Activated CD4-positive, alpha-beta T cell treated with anti-CD3 and anti-CD28 coated beads for 36 hours (primary cell): ENCODE measurements at regions not wholly inside any gene's neighbourhood (a gene's known extent, or its start where the extent isn't known, plus 50 kb on each side); places are given as distances from the start of the nearest gene placed in this dataset.
"Not testable (repeated sequence)": the region's sequence is repeated elsewhere in the genome, so short reads cannot be mapped to it uniquely, and the experiment has no call there.

Source experiments
- ATAC-seq: fragments of 200-7000 bp; cut with Tn5 transposase; one replicate; pipeline ENCODE4 v1.10.0; 2021; ENCODE audit warnings: mild to moderate bottlenecking, moderate library complexity
- CTCF ChIA-PET: fragments of 350-600 bp; sonication (Branson Sonifier 250); formaldehyde crosslinking; loops from one replicate; lab custom pipeline; 2021; ENCODE audit warnings: antibody characterized with exemption; lab: Charles Lee
- POLR2A ChIA-PET: fragments of 350-600 bp; sonication (Branson Sonifier 250); formaldehyde crosslinking; loops from one replicate; lab custom pipeline; 2021; ENCODE audit warnings: antibody characterized with exemption, inconsistent platforms; lab: Charles Lee
- DNase-seq: peaks from one replicate; pipeline ENCODE4 v3.0.0-alpha.2; 2020
- H3K27ac Mint-ChIP-seq: one replicate; pipeline ENCODE4 v1.8.0; 2021; ENCODE audit warnings: mixed read lengths
- H3K27me3 Mint-ChIP-seq: one replicate; pipeline ENCODE4 v1.8.0; 2021; ENCODE audit warnings: mixed read lengths
- H3K36me3 Mint-ChIP-seq: one replicate; pipeline ENCODE4 v1.8.0; 2021; ENCODE audit warnings: low read depth, mixed read lengths
- H3K4me1 Mint-ChIP-seq: one replicate; pipeline ENCODE4 v1.8.0; 2021; ENCODE audit warnings: mixed read lengths
- H3K4me3 Mint-ChIP-seq: one replicate; pipeline ENCODE4 v1.8.0; 2021; ENCODE audit warnings: mild to moderate bottlenecking, moderate library complexity, mixed read lengths
- H3K9me3 Mint-ChIP-seq: one replicate; pipeline ENCODE4 v1.8.0; 2021; ENCODE audit warnings: low read depth, mixed read lengths
- intact Hi-C, 2 experiments: fragments of 100-400 bp; cut with DNase I in 1 of 2; cut with micrococcal nuclease in 1 of 2; formaldehyde crosslinking; loops; one replicate each; pipeline versions ENCODE4 v1.14.2 to v1.15.1; 2022 to 2024; cut with DNase I, micrococcal nuclease

DNA sequence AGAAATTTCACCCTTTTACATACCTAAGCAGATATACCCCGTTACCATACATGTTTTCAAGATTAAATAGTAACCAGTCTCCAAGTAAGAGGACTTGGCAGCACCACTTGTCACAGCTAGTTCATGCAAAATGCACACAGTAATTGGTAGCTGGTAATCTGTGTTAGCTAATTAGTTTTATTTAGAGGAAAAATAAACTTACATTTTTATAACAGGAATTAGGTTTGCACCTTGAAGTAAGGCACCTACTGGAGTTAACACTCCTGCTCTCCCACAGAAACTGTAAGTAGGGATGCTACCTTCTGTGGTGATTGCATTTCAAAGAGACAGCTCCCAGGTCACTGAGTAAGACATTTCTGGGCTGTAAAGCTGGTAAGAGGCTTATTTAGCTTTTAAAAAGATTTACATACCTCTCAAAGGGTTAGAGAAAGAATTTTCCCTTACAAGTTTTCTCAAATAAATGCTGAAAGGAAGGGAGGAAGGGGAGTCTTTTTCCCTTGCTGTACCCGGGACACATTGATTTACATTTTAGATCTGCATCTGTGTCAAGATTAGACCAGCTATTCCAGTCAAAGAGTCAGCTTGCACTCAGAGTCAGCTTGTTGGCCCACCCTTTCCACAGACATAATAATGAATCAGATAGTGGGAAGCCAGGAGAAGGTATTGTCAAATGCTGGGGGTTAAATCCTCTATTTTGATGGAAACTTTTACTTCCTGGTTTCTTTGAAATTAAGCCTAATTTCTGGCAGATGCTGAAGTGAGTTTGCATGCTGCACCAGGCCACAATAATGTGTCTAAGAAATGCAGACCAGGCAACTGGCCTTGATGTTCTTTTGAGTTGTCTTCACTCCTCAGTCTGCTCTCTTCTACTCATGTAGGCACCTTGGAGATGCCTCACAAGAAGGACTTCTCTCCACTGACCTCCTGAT, 77.6 kb upstream of the CHD2 start:
- ATAC-seq: no peak
- Mint-ChIP-seq H3K27me3 (no peaks in the 10 kb centered on the region), H3K9me3 (no peaks in the 10 kb centered on the region), H3K4me3 (peak overlapping the region; percentile 61), H3K27ac (peak overlapping the region; percentile 93), H3K4me1 (peaks cover 66% of the 10 kb centered on the region), H3K36me3 (no peaks in the 10 kb centered on the region)
- POLR2A ChIA-PET: interaction anchor here (0.6 to 2.5 kb wide), 12 partner anchors 7 to 177 kb away, joined by 3 to 26 read pairs (median 5); partner anchors contain the start of gene CHD2
- CTCF ChIA-PET: interaction anchor here (0.5 to 5.8 kb wide), 15 partner anchors 9 to 116 kb away, joined by 3 to 59 read pairs (median 4); no protein-coding TSS in a partner anchor
- DNase-seq: no peak
- intact Hi-C loops: no loop called here

DNA sequence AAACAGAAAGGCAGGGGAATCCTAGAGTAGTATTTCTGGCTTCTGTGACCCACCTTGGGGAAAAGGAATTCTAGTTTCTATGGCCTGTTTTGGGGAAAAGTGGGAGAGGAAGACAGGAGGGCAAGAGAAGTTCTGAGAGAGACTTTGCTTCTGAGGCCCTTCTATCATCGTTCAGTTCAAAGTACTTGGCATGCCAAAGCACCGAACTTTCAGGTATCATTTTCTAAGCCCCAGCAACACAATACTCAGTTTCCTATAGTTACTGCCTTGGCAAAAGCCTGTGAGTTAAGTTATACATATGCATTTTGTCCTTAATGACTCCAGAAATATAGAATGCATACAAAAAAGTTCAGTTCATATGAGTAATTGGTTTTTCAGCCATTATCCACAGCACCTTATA, 74.1 kb upstream of the CHD2 start:
- peaks cover 49% of the 10 kb centered on the region for H3K4me1 Mint-ChIP-seq
- DNase-seq: no peak
- peak overlapping the region; percentile 0 for H3K27ac Mint-ChIP-seq
- no peaks in the 10 kb centered on the region for H3K9me3 Mint-ChIP-seq
- CTCF ChIA-PET: no interaction called here
- H3K36me3 Mint-ChIP-seq: no peaks in the 10 kb centered on the region
- POLR2A ChIA-PET: no interaction called here
- no peaks in the 10 kb centered on the region for H3K27me3 Mint-ChIP-seq
- no peak overlapping the region for H3K4me3 Mint-ChIP-seq
- no peak for ATAC-seq
- intact Hi-C loops: no loop called here

DNA sequence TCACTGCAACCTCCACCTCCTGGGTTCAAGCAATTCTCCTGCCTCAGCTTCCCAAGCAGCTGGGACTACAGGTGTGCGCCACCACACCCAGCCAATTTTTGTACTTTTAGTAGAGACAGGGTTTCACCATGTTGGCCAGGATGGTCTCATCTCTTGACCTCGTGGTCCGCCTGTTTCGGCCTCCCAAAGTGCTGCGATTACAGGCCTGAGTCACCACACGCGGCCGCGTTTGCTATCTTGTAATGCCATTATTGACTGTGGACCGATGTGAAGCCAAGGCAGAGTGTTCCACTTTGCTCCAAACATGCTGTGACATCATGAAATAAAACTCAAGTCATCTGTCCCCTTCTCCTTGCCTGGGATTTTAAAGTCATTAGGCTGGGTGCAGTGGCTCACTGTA, 72.1 kb upstream of the CHD2 start:
- H3K9me3 Mint-ChIP-seq, DNase-seq, H3K27ac Mint-ChIP-seq, intact Hi-C loops, H3K4me3 Mint-ChIP-seq, CTCF ChIA-PET, H3K36me3 Mint-ChIP-seq, ATAC-seq, H3K27me3 Mint-ChIP-seq, POLR2A ChIA-PET: not testable (repeated sequence)
- H3K4me1 Mint-ChIP-seq: peaks cover 50% of the 10 kb centered on the region

DNA sequence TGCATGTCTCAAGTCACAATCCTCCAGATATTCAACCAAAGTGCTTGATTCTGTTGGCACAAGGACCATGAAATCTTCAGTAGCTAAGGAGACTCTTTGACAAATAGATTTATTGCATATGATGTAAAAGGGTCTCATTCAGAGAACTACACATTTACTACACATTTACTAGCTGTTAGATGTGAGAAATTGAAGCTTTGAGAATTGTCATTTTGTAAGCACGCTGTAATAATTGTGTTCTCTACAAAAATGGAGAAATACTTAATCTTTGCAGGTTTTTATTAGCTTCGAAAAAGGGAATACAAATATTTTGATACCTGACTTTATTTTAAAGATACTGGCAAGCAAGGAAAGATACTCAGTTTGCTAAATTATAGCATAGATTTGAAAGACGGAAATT, 70.2 kb upstream of the CHD2 start:
- Mint-ChIP-seq H3K4me3 (no peak overlapping the region), H3K4me1 (peaks cover 63% of the 10 kb centered on the region)
- intact Hi-C loops: no loop called here

DNA sequence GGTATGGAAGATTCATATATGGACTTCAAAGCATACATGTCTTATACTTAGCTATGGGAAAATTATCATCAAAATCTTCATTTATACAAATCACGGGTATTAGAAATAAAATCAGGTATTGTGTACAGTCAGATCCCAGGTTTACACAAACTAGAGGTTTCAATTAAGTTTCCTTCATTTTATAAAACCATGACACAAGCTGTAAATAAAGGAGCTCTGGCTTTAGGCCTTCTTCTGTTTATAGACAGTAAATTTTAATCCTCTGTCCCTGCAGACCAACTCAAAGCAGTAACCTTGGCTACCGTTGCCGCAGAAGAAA, 68.8 kb upstream of the CHD2 start:
- Mint-ChIP-seq H3K4me1 (peaks cover 58% of the 10 kb centered on the region), H3K27me3 (no peaks in the 10 kb centered on the region), H3K4me3 (peak overlapping the region; percentile 65), H3K9me3 (no peaks in the 10 kb centered on the region), H3K36me3 (peaks cover 3% of the 10 kb centered on the region), H3K27ac (peak overlapping the region; percentile 96)
- ChIA-PET POLR2A (interaction anchor here (1.0 to 4.1 kb wide), 12 partner anchors 9 to 1399 kb away, joined by 4 to 52 read pairs (median 9); partner anchors contain the start of gene CHD2), CTCF (interaction anchor here (0.7 to 6.5 kb wide), 18 partner anchors 10 to 1400 kb away, joined by 3 to 59 read pairs (median 5); partner anchors contain the start of genes CHD2 and MCTP2)
- DNase-seq (no peak), ATAC-seq (no peak)
- intact Hi-C loops: loop anchor here (1.0 kb wide), 11 partner anchors 10 to 206 kb away; partner anchors contain the start of gene CHD2 (in 1 of the 2)

More for the DNA sequence above, 70.2 kb upstream of the CHD2 start:
- Mint-ChIP-seq H3K36me3 (peaks cover 3% of the 10 kb centered on the region), H3K9me3 (no peaks in the 10 kb centered on the region), H3K27ac (peak overlapping the region; percentile 82), H3K27me3 (no peaks in the 10 kb centered on the region)
- ATAC-seq: no peak
- no peak for DNase-seq
- CTCF ChIA-PET: interaction anchor here (1.0 to 6.5 kb wide), 9 partner anchors 9 to 200 kb away, joined by 3 to 59 read pairs (median 6); partner anchors contain the start of gene CHD2
- POLR2A ChIA-PET: interaction anchor here (0.6 to 4.1 kb wide), 5 partner anchors 8 to 55 kb away, joined by 3 to 52 read pairs (median 4); no protein-coding TSS in a partner anchor

DNA sequence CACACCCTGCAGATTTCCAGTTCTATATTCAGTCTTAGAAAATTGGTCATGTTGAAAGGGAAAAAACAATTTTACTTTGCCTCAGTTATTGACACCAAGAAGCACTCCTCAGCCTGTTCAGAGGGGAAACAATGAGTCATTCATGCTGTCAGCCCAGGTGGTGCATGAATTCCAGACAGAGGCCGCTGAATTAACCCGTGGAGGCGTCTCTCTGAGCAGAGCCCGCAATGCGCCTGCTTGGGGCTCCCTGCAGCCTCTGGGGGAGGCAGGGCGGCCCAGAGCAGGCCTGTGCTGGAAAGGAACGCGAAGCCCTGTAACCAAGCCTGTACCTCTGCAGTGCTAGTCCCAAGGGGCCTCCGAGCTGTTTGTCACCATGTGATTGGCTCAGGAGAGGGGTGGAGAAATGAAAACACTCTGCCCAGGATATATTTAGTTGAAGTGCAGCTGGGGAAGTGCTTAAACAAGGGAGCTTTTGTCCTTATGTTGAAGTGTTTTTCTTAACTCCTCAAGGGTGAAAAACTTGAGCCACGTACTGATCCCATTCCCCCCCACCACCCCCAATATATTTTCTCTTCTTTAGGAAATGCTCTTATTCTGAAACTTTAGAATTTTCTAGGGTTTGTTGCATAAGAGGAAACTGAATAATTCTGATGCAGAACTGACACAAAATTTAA, 68.3 kb upstream of the CHD2 start:
- Mint-ChIP-seq H3K4me3 (peak overlapping the region; percentile 65), H3K9me3 (no peaks in the 10 kb centered on the region), H3K27me3 (no peaks in the 10 kb centered on the region), H3K4me1 (peaks cover 58% of the 10 kb centered on the region), H3K27ac (peak overlapping the region; percentile 96), H3K36me3 (peaks cover 3% of the 10 kb centered on the region)
- intact Hi-C loops: loop anchor here (1.0 kb wide), 12 partner anchors 10 to 206 kb away; partner anchors contain the start of gene CHD2 (in 1 of the 2)
- ChIA-PET POLR2A (interaction anchor here (0.6 to 4.1 kb wide), 22 partner anchors 10 to 1398 kb away, joined by 3 to 52 read pairs (median 6); partner anchors contain the start of gene CHD2), CTCF (interaction anchor here (0.7 to 6.5 kb wide), 20 partner anchors 11 to 1399 kb away, joined by 3 to 59 read pairs (median 5); partner anchors contain the start of genes CHD2 and MCTP2)
- DNase-seq: peak; percentile 96
- peak; percentile 95 for ATAC-seq

DNA sequence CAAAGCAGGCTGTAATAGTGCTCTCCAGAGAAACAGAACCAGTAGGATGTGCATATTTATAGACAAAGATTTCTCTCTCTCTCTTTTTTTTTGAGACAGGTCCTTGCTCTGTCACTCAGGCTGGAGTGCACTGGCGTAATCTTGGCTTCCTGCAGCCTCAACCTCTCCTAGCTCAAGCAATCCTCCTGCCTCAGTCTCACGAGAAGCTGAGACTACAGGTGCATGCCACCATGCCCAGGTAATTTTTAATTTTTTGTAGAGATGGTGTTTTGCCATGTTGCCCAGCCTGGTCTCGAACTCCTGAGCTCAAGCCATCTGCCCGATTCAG, 67.1 kb upstream of the CHD2 start:
- H3K9me3 Mint-ChIP-seq: no peaks in the 10 kb centered on the region
- H3K36me3 Mint-ChIP-seq: peaks cover 3% of the 10 kb centered on the region
- intact Hi-C loops: no loop called here
- peak overlapping the region; percentile 65 for H3K4me3 Mint-ChIP-seq
- peaks cover 63% of the 10 kb centered on the region for H3K4me1 Mint-ChIP-seq
- ChIA-PET CTCF (interaction anchor here (0.6 to 6.5 kb wide), 6 partner anchors 10 to 1127 kb away, joined by 3 to 59 read pairs (median 5); no protein-coding TSS in a partner anchor), POLR2A (interaction anchor here (1.4 to 4.1 kb wide), 6 partner anchors 11 to 52 kb away, joined by 6 to 52 read pairs (median 16); no protein-coding TSS in a partner anchor)
- no peaks in the 10 kb centered on the region for H3K27me3 Mint-ChIP-seq
- ATAC-seq (no peak), DNase-seq (peak; percentile 46)
- peak overlapping the region; percentile 96 for H3K27ac Mint-ChIP-seq

DNA sequence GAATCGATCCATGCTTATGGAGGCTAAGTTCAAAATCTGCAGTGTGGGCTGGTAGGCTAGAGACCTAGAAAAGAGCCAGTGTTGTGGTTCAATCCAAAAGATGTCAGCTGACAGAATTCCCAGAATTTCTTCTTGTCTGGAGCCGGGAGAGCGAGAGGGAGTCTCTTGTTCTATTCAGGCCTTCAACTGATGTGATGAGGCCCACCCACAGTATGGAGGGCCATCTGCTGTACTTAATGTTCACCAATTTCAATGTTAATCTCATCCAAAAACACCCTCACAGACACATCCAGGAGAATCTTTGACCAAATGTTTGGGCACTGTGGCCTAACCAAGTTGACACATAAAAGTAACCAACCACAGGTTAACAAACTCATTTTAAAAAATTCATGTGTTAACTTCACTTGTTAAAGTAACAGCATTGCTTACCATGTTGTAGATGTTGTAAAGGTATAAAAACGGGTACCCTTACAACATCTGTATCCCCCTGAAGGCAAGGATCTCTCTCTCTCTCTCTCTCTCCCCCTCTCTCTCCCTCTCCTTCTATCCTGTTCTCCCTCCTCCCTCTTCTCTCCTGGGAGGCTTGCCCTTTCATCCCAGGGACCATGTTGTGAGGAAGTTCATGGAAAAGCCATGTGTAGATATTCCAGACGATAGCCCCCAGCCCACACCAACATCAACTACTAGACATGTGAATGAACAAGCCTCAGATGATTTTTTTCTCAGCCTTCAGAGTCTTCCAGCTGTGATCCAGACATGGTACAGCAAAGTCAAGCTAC, 66.4 kb upstream of the CHD2 start:
- no peaks in the 10 kb centered on the region for H3K27me3 Mint-ChIP-seq
- DNase-seq: no peak
- H3K36me3 Mint-ChIP-seq: peaks cover 3% of the 10 kb centered on the region
- POLR2A ChIA-PET: interaction anchor here (0.7 to 4.1 kb wide), 4 partner anchors 15 to 51 kb away, joined by 5 to 52 read pairs (median 16); no protein-coding TSS in a partner anchor
- intact Hi-C loops: no loop called here
- H3K4me1 Mint-ChIP-seq: peaks cover 69% of the 10 kb centered on the region
- CTCF ChIA-PET: interaction anchor here (0.6 to 6.5 kb wide), 9 partner anchors 9 to 1127 kb away, joined by 3 to 59 read pairs (median 3); no protein-coding TSS in a partner anchor
- no peaks in the 10 kb centered on the region for H3K9me3 Mint-ChIP-seq
- ATAC-seq: no peak
- H3K4me3 Mint-ChIP-seq: peak overlapping the region; percentile 65
- peak overlapping the region; percentile 96 for H3K27ac Mint-ChIP-seq

DNA sequence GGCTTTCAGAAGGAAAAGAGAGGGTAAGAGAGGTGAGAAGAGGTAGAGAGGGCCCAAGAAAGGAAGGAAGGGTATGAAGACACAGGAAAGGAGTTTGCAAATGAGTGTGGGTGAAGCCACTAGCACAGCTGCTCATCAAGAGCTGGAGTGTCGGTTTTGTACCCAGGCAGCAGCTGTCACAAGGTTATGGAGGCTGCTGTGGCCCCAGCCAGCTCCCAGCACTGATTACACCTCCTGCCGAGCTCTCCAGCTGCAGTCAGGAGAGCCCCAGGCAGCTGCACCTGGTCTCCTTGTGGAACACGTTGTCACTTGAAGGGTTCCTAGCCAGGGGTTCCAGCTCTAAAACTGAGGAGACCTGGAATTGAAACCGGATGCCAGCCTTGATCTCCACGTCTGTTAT, 60.4 kb upstream of the CHD2 start:
- no peaks in the 10 kb centered on the region for H3K27me3 Mint-ChIP-seq
- H3K36me3 Mint-ChIP-seq: no peaks in the 10 kb centered on the region
- intact Hi-C loops: loop anchor here in 1 of 2 experiments (10.0 kb wide), 1 partner anchor 985 kb away; the partner anchor contains the start of gene SLCO3A1
- H3K4me3 Mint-ChIP-seq: no peak overlapping the region
- peak; percentile 64 for ATAC-seq
- POLR2A ChIA-PET: interaction anchor here (0.7 kb wide), 1 partner anchor 20 kb away, joined by 3 read pairs; no protein-coding TSS in a partner anchor
- CTCF ChIA-PET: interaction anchor here (0.6 to 1.5 kb wide), 5 partner anchors 21 to 1189 kb away, joined by 3 to 6 read pairs (median 3); no protein-coding TSS in a partner anchor
- peak overlapping the region; percentile 78 for H3K27ac Mint-ChIP-seq
- DNase-seq: peak; percentile 47
- H3K4me1 Mint-ChIP-seq: peaks cover 56% of the 10 kb centered on the region
- no peaks in the 10 kb centered on the region for H3K9me3 Mint-ChIP-seq

DNA sequence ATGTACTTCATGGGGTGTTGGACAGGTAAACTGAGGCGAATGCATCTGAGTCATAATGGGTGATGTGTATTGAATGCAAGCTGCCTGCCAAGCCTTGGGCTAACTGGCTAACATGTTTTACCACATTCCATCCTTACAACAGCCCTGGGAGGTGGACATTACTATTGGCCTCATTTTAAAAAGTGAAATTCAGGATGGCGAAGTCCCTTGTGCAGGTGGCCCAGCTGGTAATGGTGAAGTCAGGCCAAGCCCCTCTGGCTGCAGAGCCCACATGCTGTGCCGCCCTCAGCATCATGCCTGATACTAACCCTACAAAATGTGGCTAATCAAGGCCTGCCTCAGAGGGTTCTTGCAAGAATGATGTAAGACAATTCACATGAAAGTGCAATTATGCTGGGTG, 60.0 kb upstream of the CHD2 start:
- H3K9me3 Mint-ChIP-seq: no peaks in the 10 kb centered on the region
- no peak for DNase-seq
- no peaks in the 10 kb centered on the region for H3K36me3 Mint-ChIP-seq
- POLR2A ChIA-PET: interaction anchor here (0.6 to 0.7 kb wide), 3 partner anchors 20 to 41 kb away, joined by 3 read pairs; no protein-coding TSS in a partner anchor
- CTCF ChIA-PET: interaction anchor here (0.6 to 1.5 kb wide), 7 partner anchors 21 to 1188 kb away, joined by 3 to 6 read pairs (median 3); no protein-coding TSS in a partner anchor
- H3K4me3 Mint-ChIP-seq: no peak overlapping the region
- peak overlapping the region; percentile 78 for H3K27ac Mint-ChIP-seq
- H3K27me3 Mint-ChIP-seq: no peaks in the 10 kb centered on the region
- intact Hi-C loops: loop anchor here in 1 of 2 experiments (10.0 kb wide), 1 partner anchor 985 kb away; the partner anchor contains the start of gene SLCO3A1
- H3K4me1 Mint-ChIP-seq: peaks cover 58% of the 10 kb centered on the region
- peak; percentile 8 for ATAC-seq
